ENCODE measurements at regions not wholly inside any gene's neighbourhood (a gene's known extent, or its start where the extent isn't known, plus 50 kb on each side); places are given as distances from the start of the nearest gene placed in this dataset.
"Not testable (repeated sequence)": the region's sequence is repeated elsewhere in the genome, so short reads cannot be mapped to it uniquely, and the experiment has no call there.

DNA sequence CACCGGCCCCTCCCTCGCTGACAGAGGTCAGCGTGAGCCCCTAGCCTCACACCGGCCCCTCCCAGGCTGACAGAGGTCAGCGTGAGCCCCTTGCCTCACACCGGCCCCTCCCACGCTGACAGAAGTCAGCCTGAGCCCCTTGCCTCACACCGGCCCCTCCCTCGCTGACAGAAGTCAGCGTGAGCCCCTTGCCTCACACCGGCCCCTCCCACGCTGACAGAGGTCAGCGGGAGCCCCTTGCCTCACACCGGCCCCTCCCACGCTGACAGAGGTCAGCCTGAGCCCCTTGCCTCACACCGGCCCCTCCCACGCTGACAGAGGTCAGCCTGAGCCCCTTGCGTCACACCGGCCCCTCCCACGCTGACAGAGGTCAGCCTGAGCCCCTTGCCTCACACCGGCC lies 355.5 kb downstream of the ZNF37A start:
- not testable (repeated sequence) for H4K20me1 ChIP-seq (ENCODE audit: insufficient read depth, low read length, poor library complexity, severe bottlenecking); H3K4me2 ChIP-seq (ENCODE audit: low read depth, low read length, poor library complexity, severe bottlenecking); H3K4me1 ChIP-seq (ENCODE audit: insufficient read depth, low read length, poor library complexity, severe bottlenecking); H2AFZ ChIP-seq (ENCODE audit: low read length); H3K36me3 ChIP-seq (ENCODE audit: insufficient read depth, low read length); H3K9me2 ChIP-seq (replicated peaks; ENCODE audit: low read depth, low read length); H3K27me3 ChIP-seq (ENCODE audit: insufficient read depth, low read length, poor library complexity, severe bottlenecking); H3K9me3 ChIP-seq (ENCODE audit: insufficient read depth, low read depth, low read length); H3K4me3 ChIP-seq (ENCODE audit: low read length, poor library complexity, severe bottlenecking); H3K9ac ChIP-seq (ENCODE audit: low read depth, low read length, poor library complexity, severe bottlenecking); H3F3A ChIP-seq (ENCODE audit: low read depth); H3K79me2 ChIP-seq (ENCODE audit: insufficient read depth, low read length)

DNA sequence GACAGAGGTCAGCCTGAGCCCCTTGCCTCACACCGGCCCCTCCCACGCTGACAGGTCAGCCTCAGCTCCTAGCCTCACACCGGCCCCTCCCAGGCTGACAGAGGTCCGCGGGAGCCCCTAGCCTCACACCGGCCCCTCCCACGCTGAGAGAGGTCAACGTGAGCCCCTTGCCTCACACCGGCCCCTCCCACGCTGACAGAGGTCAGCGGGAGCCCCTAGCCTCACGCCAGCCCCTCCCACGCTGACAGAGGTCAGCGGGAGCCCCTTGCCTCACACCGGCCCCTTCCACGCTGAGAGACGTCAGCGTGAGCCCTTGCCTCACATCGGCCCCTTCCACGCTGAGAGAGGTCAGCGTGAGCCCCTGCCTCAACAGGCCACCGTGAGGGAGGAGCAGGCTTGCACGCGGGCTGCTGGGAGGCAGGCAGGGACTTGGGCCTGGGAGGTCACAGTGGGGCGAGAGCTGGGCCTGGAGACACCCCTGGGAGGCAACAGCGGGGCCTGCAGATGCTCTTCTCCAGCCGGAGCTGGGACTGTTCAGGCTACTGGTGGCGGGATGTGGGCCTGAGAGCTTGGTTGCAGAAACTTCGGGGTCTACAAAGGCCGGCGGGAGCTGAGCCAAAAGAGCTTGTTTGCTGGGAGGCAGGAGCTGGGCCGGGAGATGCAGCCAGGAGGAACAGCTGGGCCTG lies 356.4 kb downstream of the ZNF37A start:
- H3F3A ChIP-seq (ENCODE audit: low read depth); H3K9me2 ChIP-seq (replicated peaks; ENCODE audit: low read depth, low read length); H3K9me3 ChIP-seq (ENCODE audit: insufficient read depth, low read depth, low read length); H3K36me3 ChIP-seq (ENCODE audit: insufficient read depth, low read length); H3K4me3 ChIP-seq (ENCODE audit: low read length, poor library complexity, severe bottlenecking); H3K4me2 ChIP-seq (ENCODE audit: low read depth, low read length, poor library complexity, severe bottlenecking); H3K79me2 ChIP-seq (ENCODE audit: insufficient read depth, low read length); H3K9ac ChIP-seq (ENCODE audit: low read depth, low read length, poor library complexity, severe bottlenecking); H3K27me3 ChIP-seq (ENCODE audit: insufficient read depth, low read length, poor library complexity, severe bottlenecking); H2AFZ ChIP-seq (ENCODE audit: low read length); H4K20me1 ChIP-seq (ENCODE audit: insufficient read depth, low read length, poor library complexity, severe bottlenecking); H3K4me1 ChIP-seq (ENCODE audit: insufficient read depth, low read length, poor library complexity, severe bottlenecking): not testable (repeated sequence)

DNA sequence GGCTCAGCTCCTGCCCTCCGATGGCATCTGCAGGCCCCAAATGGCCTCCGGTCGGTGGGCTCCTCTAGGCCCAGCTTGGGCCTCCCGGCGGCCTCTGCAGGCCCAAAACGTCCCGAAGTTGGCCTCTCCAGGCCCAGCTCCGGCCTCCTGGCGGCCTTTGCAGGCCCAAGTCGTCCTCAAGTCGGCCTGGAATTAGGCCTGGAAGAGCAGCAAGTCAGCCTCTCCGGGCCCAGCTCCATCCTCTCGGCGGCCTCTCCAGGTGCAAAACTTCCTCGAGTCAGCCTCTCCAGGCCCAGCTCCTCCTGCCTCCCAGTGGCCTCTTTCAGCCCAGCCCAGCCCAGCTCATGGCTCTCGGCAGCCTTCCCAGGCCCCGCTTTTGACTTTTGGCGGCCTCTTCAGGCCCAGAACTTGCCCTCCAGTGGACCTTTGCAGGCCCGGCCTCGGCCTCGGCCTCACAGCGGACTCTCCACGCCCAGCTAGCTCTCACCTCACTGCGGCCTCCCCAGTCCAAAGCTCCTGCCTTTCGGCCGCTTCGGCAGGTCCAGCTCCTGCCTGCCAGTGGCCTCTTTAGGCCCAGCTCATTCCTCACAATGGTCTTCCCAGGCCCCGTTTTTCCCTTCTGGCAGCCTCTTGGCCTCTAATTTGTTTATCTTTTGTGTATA lies 357.3 kb downstream of the ZNF37A start:
- H3K79me2 ChIP-seq (ENCODE audit: insufficient read depth, low read length); H3K36me3 ChIP-seq (ENCODE audit: insufficient read depth, low read length); H2AFZ ChIP-seq (ENCODE audit: low read length); H3F3A ChIP-seq (ENCODE audit: low read depth); H3K27me3 ChIP-seq (ENCODE audit: insufficient read depth, low read length, poor library complexity, severe bottlenecking); H3K9ac ChIP-seq (ENCODE audit: low read depth, low read length, poor library complexity, severe bottlenecking); H3K4me1 ChIP-seq (ENCODE audit: insufficient read depth, low read length, poor library complexity, severe bottlenecking); H3K9me3 ChIP-seq (ENCODE audit: insufficient read depth, low read depth, low read length); H3K4me3 ChIP-seq (ENCODE audit: low read length, poor library complexity, severe bottlenecking); H3K4me2 ChIP-seq (ENCODE audit: low read depth, low read length, poor library complexity, severe bottlenecking); H4K20me1 ChIP-seq (ENCODE audit: insufficient read depth, low read length, poor library complexity, severe bottlenecking); H3K9me2 ChIP-seq (replicated peaks; ENCODE audit: low read depth, low read length): not testable (repeated sequence)

Data from Loucy (cell line).